T-helper 1 cell treated with Interleukin-12 subunit alpha and Interleukin-12 subunit beta and Interleukin-4 antibody, amounts not matched to agents 30 μg/mL and 1 μg/mL, for 36 hours (primary cell): ENCODE measurements at regions not wholly inside any gene's neighbourhood (a gene's known extent, or its start where the extent isn't known, plus 50 kb on each side); places are given as distances from the start of the nearest gene placed in this dataset.
"Not testable (repeated sequence)": the region's sequence is repeated elsewhere in the genome, so short reads cannot be mapped to it uniquely, and the experiment has no call there.

Experiments
- H3K27ac Mint-ChIP-seq: one replicate; pipeline ENCODE4 v1.8.0; 2021; ENCODE audit warnings: mild to moderate bottlenecking, mixed read lengths
- H3K27me3 Mint-ChIP-seq: one replicate; pipeline ENCODE4 v1.8.0; 2021; ENCODE audit warnings: low read depth, mixed read lengths
- H3K36me3 Mint-ChIP-seq: one replicate; pipeline ENCODE4 v1.8.0; 2021; ENCODE audit warnings: low read depth, mixed read lengths
- H3K4me1 Mint-ChIP-seq: one replicate; pipeline ENCODE4 v1.8.0; 2021; ENCODE audit warnings: low read depth, mixed read lengths
- H3K4me3 Mint-ChIP-seq: one replicate; pipeline ENCODE4 v1.8.0; 2021; ENCODE audit warnings: mild to moderate bottlenecking, moderate library complexity, mixed read lengths
- H3K9me3 Mint-ChIP-seq: one replicate; pipeline ENCODE4 v1.8.0; 2021; ENCODE audit warnings: mixed read lengths

- Mint-ChIP-seq H3K9me3 (peaks cover 14% of the 10 kb centered on the region), H3K4me1 (no peaks in the 10 kb centered on the region), H3K36me3 (peaks cover 1% of the 10 kb centered on the region), H3K27me3 (no peaks in the 10 kb centered on the region), H3K27ac (no peak overlapping the region), H3K4me3 (no peak overlapping the region)
Measured at GRCh38 chr13:65125236-65125635, 2104.9 kb downstream of the PCDH9 start.

GRCh38 chr13:65112531-65112941 is 2117.6 kb downstream of the PCDH9 start:
- Mint-ChIP-seq H3K9me3 (peaks cover 24% of the 10 kb centered on the region), H3K27ac (no peak overlapping the region), H3K27me3 (no peaks in the 10 kb centered on the region), H3K36me3 (no peaks in the 10 kb centered on the region), H3K4me3 (no peak overlapping the region), H3K4me1 (no peaks in the 10 kb centered on the region)

GRCh38 chr13:65112123-65112522 is 2118.0 kb downstream of the PCDH9 start:
- Mint-ChIP-seq H3K4me1 (no peaks in the 10 kb centered on the region), H3K9me3 (peaks cover 26% of the 10 kb centered on the region), H3K27ac (no peak overlapping the region), H3K36me3 (no peaks in the 10 kb centered on the region), H3K27me3 (no peaks in the 10 kb centered on the region), H3K4me3 (no peak overlapping the region)

- peaks cover 35% of the 10 kb centered on the region for H3K9me3 Mint-ChIP-seq
Measured at GRCh38 chr13:65111223-65111622, 2118.9 kb downstream of the PCDH9 start.

GRCh38 chr13:65104436-65104835 is 2125.7 kb downstream of the PCDH9 start:
- not testable (repeated sequence) for H3K4me3 Mint-ChIP-seq, H3K27me3 Mint-ChIP-seq, H3K36me3 Mint-ChIP-seq, H3K4me1 Mint-ChIP-seq, H3K27ac Mint-ChIP-seq
- H3K9me3 Mint-ChIP-seq = peaks cover 31% of the 10 kb centered on the region

More at GRCh38 chr13:65111223-65111622, 2118.9 kb downstream of the PCDH9 start:
- Mint-ChIP-seq H3K27me3 (no peaks in the 10 kb centered on the region), H3K4me1 (no peaks in the 10 kb centered on the region), H3K36me3 (no peaks in the 10 kb centered on the region), H3K4me3 (no peak overlapping the region), H3K27ac (no peak overlapping the region)

GRCh38 chr13:65103351-65103750 is 2126.8 kb downstream of the PCDH9 start:
- no peaks in the 10 kb centered on the region for H3K36me3 Mint-ChIP-seq
- no peaks in the 10 kb centered on the region for H3K27me3 Mint-ChIP-seq
- no peak overlapping the region for H3K27ac Mint-ChIP-seq

GRCh38 chr13:65095161-65096082 is 2134.7 kb downstream of the PCDH9 start:
- no peaks in the 10 kb centered on the region for H3K27me3 Mint-ChIP-seq
- no peaks in the 10 kb centered on the region for H3K9me3 Mint-ChIP-seq
- H3K4me1 Mint-ChIP-seq = no peaks in the 10 kb centered on the region
- no peak overlapping the region for H3K4me3 Mint-ChIP-seq
- no peaks in the 10 kb centered on the region for H3K36me3 Mint-ChIP-seq
- no peak overlapping the region for H3K27ac Mint-ChIP-seq

More at GRCh38 chr13:65103351-65103750, 2126.8 kb downstream of the PCDH9 start:
- no peak overlapping the region for H3K4me3 Mint-ChIP-seq
- peaks cover 21% of the 10 kb centered on the region for H3K9me3 Mint-ChIP-seq
- H3K4me1 Mint-ChIP-seq = no peaks in the 10 kb centered on the region

- no peak overlapping the region for H3K27ac Mint-ChIP-seq
- no peaks in the 10 kb centered on the region for H3K36me3 Mint-ChIP-seq
- H3K4me3 Mint-ChIP-seq = no peak overlapping the region
- peaks cover 4% of the 10 kb centered on the region for H3K9me3 Mint-ChIP-seq
- H3K4me1 Mint-ChIP-seq = no peaks in the 10 kb centered on the region
- H3K27me3 Mint-ChIP-seq = no peaks in the 10 kb centered on the region
Measured at GRCh38 chr13:65093357-65093756, 2136.8 kb downstream of the PCDH9 start.

GRCh38 chr13:65091031-65091430 is 2139.1 kb downstream of the PCDH9 start:
- H3K9me3 Mint-ChIP-seq = peaks cover 4% of the 10 kb centered on the region
- H3K4me3 Mint-ChIP-seq = no peak overlapping the region
- no peaks in the 10 kb centered on the region for H3K27me3 Mint-ChIP-seq
- H3K36me3 Mint-ChIP-seq = no peaks in the 10 kb centered on the region
- no peaks in the 10 kb centered on the region for H3K4me1 Mint-ChIP-seq
- no peak overlapping the region for H3K27ac Mint-ChIP-seq

GRCh38 chr13:65090186-65090585 is 2139.9 kb downstream of the PCDH9 start:
- Mint-ChIP-seq H3K36me3 (no peaks in the 10 kb centered on the region), H3K4me3 (no peak overlapping the region), H3K27ac (no peak overlapping the region), H3K4me1 (no peaks in the 10 kb centered on the region), H3K9me3 (peaks cover 4% of the 10 kb centered on the region), H3K27me3 (no peaks in the 10 kb centered on the region)

GRCh38 chr13:65088906-65089305 is 2141.2 kb downstream of the PCDH9 start:
- Mint-ChIP-seq H3K27ac (no peak overlapping the region), H3K27me3 (no peaks in the 10 kb centered on the region), H3K36me3 (no peaks in the 10 kb centered on the region), H3K4me3 (no peak overlapping the region), H3K4me1 (no peaks in the 10 kb centered on the region), H3K9me3 (peaks cover 5% of the 10 kb centered on the region)

GRCh38 chr13:65085977-65086376 is 2144.2 kb downstream of the PCDH9 start:
- no peaks in the 10 kb centered on the region for H3K36me3 Mint-ChIP-seq
- H3K9me3 Mint-ChIP-seq = peaks cover 11% of the 10 kb centered on the region
- H3K4me3 Mint-ChIP-seq = no peak overlapping the region
- H3K27me3 Mint-ChIP-seq = no peaks in the 10 kb centered on the region
- H3K4me1 Mint-ChIP-seq = no peaks in the 10 kb centered on the region
- H3K27ac Mint-ChIP-seq = no peak overlapping the region

- Mint-ChIP-seq H3K4me3 (no peak overlapping the region), H3K27me3 (no peaks in the 10 kb centered on the region), H3K9me3 (peaks cover 6% of the 10 kb centered on the region), H3K27ac (no peak overlapping the region), H3K36me3 (no peaks in the 10 kb centered on the region), H3K4me1 (no peaks in the 10 kb centered on the region)
Measured at GRCh38 chr13:65074248-65074647, 2155.9 kb downstream of the PCDH9 start.

- H3K9me3 Mint-ChIP-seq = peaks cover 14% of the 10 kb centered on the region
- H3K4me1 Mint-ChIP-seq = no peaks in the 10 kb centered on the region
- H3K27me3 Mint-ChIP-seq = no peaks in the 10 kb centered on the region
- no peaks in the 10 kb centered on the region for H3K36me3 Mint-ChIP-seq
- H3K4me3 Mint-ChIP-seq = no peak overlapping the region
- no peak overlapping the region for H3K27ac Mint-ChIP-seq
Measured at GRCh38 chr13:65064967-65065366, 2165.2 kb downstream of the PCDH9 start.

- no peaks in the 10 kb centered on the region for H3K36me3 Mint-ChIP-seq
- no peak overlapping the region for H3K27ac Mint-ChIP-seq
- H3K27me3 Mint-ChIP-seq = no peaks in the 10 kb centered on the region
- H3K9me3 Mint-ChIP-seq = peaks cover 14% of the 10 kb centered on the region
- no peak overlapping the region for H3K4me3 Mint-ChIP-seq
- no peaks in the 10 kb centered on the region for H3K4me1 Mint-ChIP-seq
Measured at GRCh38 chr13:65063753-65064152, 2166.4 kb downstream of the PCDH9 start.
